ENCODE measurements at regions not wholly inside any gene's neighbourhood (a gene's known extent, or its start where the extent isn't known, plus 50 kb on each side); places are given as distances from the start of the nearest gene placed in this dataset.

DNA sequence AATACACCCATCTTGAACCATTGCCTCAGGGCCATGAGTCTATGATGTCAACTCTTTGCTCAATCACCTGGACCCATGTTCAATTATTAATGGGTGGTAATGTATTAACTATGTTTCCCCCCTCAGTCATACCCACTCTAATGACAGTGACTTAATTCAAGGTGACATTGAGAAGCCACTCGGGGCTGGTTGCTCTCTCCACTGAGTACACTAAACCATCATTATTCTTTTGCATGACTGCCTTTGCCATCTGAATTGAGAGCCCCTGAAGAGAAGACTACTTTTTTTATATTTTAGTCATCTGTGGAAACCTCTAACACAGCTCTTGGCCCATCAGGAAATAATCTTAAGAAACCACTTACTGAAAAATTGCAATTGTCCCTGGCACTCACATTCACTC is 139.2 kb upstream of the SOX21 start:
- TF ChIP-seq EP300 (IDR thresholded peaks at IDR 0.05) (no peak), POLR2AphosphoS5 (IDR thresholded peaks at IDR 0.05) (no peak), POLR2A (IDR thresholded peaks at IDR 0.05) (no peak)
- TF ChIP-seq, protein P1, sequence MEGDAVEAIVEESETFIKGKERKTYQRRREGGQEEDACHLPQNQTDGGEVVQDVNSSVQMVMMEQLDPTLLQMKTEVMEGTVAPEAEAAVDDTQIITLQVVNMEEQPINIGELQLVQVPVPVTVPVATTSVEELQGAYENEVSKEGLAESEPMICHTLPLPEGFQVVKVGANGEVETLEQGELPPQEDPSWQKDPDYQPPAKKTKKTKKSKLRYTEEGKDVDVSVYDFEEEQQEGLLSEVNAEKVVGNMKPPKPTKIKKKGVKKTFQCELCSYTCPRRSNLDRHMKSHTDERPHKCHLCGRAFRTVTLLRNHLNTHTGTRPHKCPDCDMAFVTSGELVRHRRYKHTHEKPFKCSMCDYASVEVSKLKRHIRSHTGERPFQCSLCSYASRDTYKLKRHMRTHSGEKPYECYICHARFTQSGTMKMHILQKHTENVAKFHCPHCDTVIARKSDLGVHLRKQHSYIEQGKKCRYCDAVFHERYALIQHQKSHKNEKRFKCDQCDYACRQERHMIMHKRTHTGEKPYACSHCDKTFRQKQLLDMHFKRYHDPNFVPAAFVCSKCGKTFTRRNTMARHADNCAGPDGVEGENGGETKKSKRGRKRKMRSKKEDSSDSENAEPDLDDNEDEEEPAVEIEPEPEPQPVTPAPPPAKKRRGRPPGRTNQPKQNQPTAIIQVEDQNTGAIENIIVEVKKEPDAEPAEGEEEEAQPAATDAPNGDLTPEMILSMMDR (IDR thresholded peaks at IDR 0.05): no peak

Data from gastroesophageal sphincter (tissue), 3 donors.